ENCODE measurements at regions not wholly inside any gene's neighbourhood (a gene's known extent, or its start where the extent isn't known, plus 50 kb on each side); places are given as distances from the start of the nearest gene placed in this dataset.
"Not testable (repeated sequence)": the region's sequence is repeated elsewhere in the genome, so short reads cannot be mapped to it uniquely, and the experiment has no call there.

DNA sequence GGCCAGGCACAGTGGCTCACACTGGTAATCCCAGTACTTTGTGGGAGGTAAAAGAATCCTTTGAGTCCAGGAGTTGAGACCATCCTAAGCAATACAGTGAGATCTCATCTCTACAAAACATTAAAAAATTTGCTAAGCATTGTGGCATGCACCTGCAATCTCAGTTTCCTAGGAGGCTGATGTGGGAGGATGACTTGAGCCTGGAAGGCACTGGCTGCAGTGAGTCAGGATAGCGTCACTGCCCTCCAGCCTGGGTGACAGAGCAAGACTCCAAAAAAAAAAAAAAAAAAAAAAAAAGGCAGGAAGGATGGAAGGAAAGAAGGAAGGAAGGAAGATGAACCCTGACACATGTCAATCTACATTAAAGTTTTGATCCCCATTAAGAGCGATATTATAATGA, 1452.2 kb upstream of the ACO1 start:
- H3K27me3 ChIP-seq (ENCODE audit: insufficient read depth, insufficient read length) = no peaks in the 10 kb centered on the region
- H3K36me3 ChIP-seq (ENCODE audit: insufficient read depth, insufficient read length, low read length) = no peaks in the 10 kb centered on the region
- no peaks in the 10 kb centered on the region for H3K9me3 ChIP-seq (ENCODE audit: insufficient read depth, low read length)
- no peaks in the 10 kb centered on the region for H3K4me1 ChIP-seq (ENCODE audit: insufficient read depth, insufficient read length)
- no peak for DNase-seq (ENCODE audit: low read depth, low spot score)
- no peak overlapping the region for H3K9ac ChIP-seq (ENCODE audit: insufficient read length, low read depth)
- H3K4me3 ChIP-seq (ENCODE audit: insufficient read length, low read depth) = no peak overlapping the region
- TF ChIP-seq ZNF274 (IDR thresholded peaks at IDR 0.05; ENCODE audit: low read depth, low read length) = no peak
- TF ChIP-seq YY1 (IDR thresholded peaks at IDR 0.05; ENCODE audit: insufficient read depth, insufficient read length) = no peak
- TF ChIP-seq SUZ12 (IDR thresholded peaks at IDR 0.05; ENCODE audit: extremely low read depth, insufficient read depth, insufficient read length) = no peak

DNA sequence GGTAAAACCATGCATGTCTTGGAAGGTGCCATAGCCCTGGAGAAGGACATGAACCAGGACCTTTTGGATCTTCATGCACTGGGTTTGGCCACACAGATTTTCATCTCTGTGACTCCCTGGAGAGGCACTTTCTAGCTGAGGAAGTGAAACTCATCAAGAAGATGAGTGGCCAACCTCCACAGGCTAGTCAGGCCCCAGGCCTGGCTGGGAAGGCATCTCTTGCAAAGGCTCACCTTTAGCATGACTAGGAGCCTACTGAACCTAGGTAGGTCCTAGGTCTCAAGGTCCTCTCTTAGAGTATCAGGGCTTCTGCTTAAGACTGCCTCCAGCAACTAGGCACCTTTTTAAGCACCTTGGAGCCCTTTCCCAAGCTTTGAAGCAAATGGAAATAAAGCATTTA, 1448.7 kb upstream of the ACO1 start:
- no peak for DNase-seq (ENCODE audit: low read depth, low spot score)

DNA sequence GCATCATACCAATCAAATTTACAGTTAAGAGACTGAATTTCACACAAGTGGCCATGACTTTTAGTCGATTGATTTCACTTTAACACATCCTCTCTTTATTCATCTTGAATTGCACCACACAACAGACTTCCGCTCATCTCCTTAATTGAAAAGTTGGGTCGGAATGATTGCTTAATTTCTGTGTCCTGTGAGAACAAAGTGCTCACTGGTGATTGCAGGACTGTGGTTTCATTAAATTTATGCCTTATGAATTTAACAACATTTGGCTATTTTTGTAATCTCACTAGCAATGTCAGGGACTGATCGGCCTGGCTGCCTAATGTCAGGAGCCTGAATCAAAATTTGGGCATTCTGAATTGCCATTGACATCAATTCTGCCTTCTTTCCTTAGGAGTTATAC, 1447.3 kb upstream of the ACO1 start:
- Histone ChIP-seq H3K4me1 (ENCODE audit: insufficient read depth, insufficient read length) (no peaks in the 10 kb centered on the region), H3K9me3 (ENCODE audit: insufficient read depth, low read length) (no peaks in the 10 kb centered on the region), H3K9ac (ENCODE audit: insufficient read length, low read depth) (no peak overlapping the region), H3K27me3 (ENCODE audit: insufficient read depth, insufficient read length) (no peaks in the 10 kb centered on the region), H3K4me3 (ENCODE audit: insufficient read length, low read depth) (no peak overlapping the region), H3K36me3 (ENCODE audit: insufficient read depth, insufficient read length, low read length) (no peaks in the 10 kb centered on the region)
- TF ChIP-seq YY1 (IDR thresholded peaks at IDR 0.05; ENCODE audit: insufficient read depth, insufficient read length) (no peak), SUZ12 (IDR thresholded peaks at IDR 0.05; ENCODE audit: extremely low read depth, insufficient read depth, insufficient read length) (no peak), ZNF274 (IDR thresholded peaks at IDR 0.05; ENCODE audit: low read depth, low read length) (no peak)
- no peak for DNase-seq (ENCODE audit: low read depth, low spot score)

More for the DNA sequence above, 1448.7 kb upstream of the ACO1 start:
- no peaks in the 10 kb centered on the region for H3K27me3 ChIP-seq (ENCODE audit: insufficient read depth, insufficient read length)
- no peak overlapping the region for H3K9ac ChIP-seq (ENCODE audit: insufficient read length, low read depth)
- no peaks in the 10 kb centered on the region for H3K36me3 ChIP-seq (ENCODE audit: insufficient read depth, insufficient read length, low read length)
- H3K4me3 ChIP-seq (ENCODE audit: insufficient read length, low read depth) = no peak overlapping the region
- H3K9me3 ChIP-seq (ENCODE audit: insufficient read depth, low read length) = no peaks in the 10 kb centered on the region
- H3K4me1 ChIP-seq (ENCODE audit: insufficient read depth, insufficient read length) = no peaks in the 10 kb centered on the region
- TF ChIP-seq ZNF274 (IDR thresholded peaks at IDR 0.05; ENCODE audit: low read depth, low read length) = no peak
- no peak for TF ChIP-seq YY1 (IDR thresholded peaks at IDR 0.05; ENCODE audit: insufficient read depth, insufficient read length)
- TF ChIP-seq SUZ12 (IDR thresholded peaks at IDR 0.05; ENCODE audit: extremely low read depth, insufficient read depth, insufficient read length) = no peak

DNA sequence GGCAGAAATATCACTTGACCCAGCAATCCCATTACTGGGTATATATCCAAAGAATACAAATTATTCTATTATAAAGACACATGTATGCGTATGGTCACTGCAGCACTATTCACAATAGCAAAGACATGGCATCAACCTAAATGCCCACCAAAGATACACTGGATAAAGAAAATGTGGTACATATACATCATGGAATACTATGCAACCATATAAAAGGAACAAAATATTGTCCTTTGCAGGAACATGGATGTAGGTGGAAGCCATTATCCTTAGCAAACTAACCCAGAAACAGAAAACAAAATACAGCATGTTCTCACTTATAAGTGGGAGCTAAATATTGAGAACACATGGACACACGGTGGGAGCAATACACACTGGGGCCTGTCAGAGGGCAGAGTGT, 1441.6 kb upstream of the ACO1 start:
- H3K36me3 ChIP-seq (ENCODE audit: insufficient read depth, insufficient read length, low read length); H3K9ac ChIP-seq (ENCODE audit: insufficient read length, low read depth); H3K9me3 ChIP-seq (ENCODE audit: insufficient read depth, low read length); H3K4me3 ChIP-seq (ENCODE audit: insufficient read length, low read depth); DNase-seq (ENCODE audit: low read depth, low spot score); H3K4me1 ChIP-seq (ENCODE audit: insufficient read depth, insufficient read length); H3K27me3 ChIP-seq (ENCODE audit: insufficient read depth, insufficient read length): not testable (repeated sequence)

DNA sequence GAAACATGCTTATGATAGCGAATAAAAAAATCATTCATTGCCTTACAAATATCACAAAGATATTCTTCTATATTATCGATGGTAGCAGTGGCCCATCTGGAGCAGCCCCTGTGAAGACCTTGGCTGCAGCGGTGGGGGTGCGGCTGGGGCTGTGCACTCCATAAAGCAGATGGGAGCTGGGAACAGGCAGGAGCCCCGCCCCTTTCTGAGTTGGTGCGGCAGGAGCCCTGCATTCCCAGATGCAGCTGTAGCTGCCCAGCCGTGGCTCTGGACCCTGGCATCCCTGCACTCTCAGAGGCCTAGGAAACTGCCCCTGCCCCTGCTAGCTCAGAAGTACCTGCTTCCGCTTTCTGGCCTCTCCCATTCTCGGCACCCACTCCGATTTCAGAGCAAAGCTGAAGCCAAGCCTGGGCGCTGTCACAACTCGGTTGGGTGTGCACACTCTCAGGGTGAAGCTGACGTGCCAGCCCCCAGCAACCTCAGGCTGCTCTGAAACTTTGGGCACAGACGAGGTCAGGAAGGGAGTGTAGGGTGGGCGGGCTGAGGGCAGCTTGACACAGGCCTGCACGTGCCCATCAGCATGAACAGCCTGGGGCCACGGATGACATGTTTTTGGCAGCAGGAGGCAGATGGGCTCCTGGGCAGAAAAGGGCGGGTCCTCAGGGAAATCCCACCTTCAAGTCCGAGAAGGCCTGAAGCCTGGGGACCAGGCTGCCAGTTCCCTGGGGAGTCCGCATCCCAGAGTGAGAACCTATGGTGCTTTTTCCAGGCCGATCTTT, 1440.8 kb upstream of the ACO1 start:
- TF ChIP-seq ZNF274 (IDR thresholded peaks at IDR 0.05; ENCODE audit: low read depth, low read length) = no peak
- Histone ChIP-seq H3K9me3 (ENCODE audit: insufficient read depth, low read length) (no peaks in the 10 kb centered on the region), H3K27me3 (ENCODE audit: insufficient read depth, insufficient read length) (no peaks in the 10 kb centered on the region), H3K4me1 (ENCODE audit: insufficient read depth, insufficient read length) (no peaks in the 10 kb centered on the region), H3K36me3 (ENCODE audit: insufficient read depth, insufficient read length, low read length) (no peaks in the 10 kb centered on the region), H3K4me3 (ENCODE audit: insufficient read length, low read depth) (no peak overlapping the region), H3K9ac (ENCODE audit: insufficient read length, low read depth) (no peak overlapping the region)
- DNase-seq (ENCODE audit: low read depth, low spot score) = no peak

DNA sequence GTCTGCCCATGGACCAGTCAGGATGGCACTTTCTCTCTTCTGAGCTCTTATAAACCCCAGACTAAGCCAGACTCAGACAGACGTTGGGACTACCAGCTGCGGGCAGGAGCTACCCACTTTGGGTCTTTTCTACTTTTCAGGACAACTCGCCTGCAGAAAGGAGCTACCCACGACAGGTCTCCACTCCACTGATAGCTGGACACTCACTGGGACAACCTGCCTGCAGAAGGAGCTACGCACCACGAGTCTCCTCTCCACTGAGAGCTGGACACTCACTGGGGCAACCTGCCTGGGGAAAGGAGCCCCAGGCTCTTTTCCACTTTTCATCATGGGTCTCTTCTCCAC, 1440.2 kb upstream of the ACO1 start:
- H3K4me1 ChIP-seq (ENCODE audit: insufficient read depth, insufficient read length) = no peaks in the 10 kb centered on the region
- no peak overlapping the region for H3K4me3 ChIP-seq (ENCODE audit: insufficient read length, low read depth)
- no peaks in the 10 kb centered on the region for H3K36me3 ChIP-seq (ENCODE audit: insufficient read depth, insufficient read length, low read length)
- no peaks in the 10 kb centered on the region for H3K27me3 ChIP-seq (ENCODE audit: insufficient read depth, insufficient read length)
- no peak for TF ChIP-seq SUZ12 (IDR thresholded peaks at IDR 0.05; ENCODE audit: extremely low read depth, insufficient read depth, insufficient read length)
- TF ChIP-seq YY1 (IDR thresholded peaks at IDR 0.05; ENCODE audit: insufficient read depth, insufficient read length) = no peak
- no peaks in the 10 kb centered on the region for H3K9me3 ChIP-seq (ENCODE audit: insufficient read depth, low read length)
- DNase-seq (ENCODE audit: low read depth, low spot score) = no peak
- H3K9ac ChIP-seq (ENCODE audit: insufficient read length, low read depth) = no peak overlapping the region

DNA sequence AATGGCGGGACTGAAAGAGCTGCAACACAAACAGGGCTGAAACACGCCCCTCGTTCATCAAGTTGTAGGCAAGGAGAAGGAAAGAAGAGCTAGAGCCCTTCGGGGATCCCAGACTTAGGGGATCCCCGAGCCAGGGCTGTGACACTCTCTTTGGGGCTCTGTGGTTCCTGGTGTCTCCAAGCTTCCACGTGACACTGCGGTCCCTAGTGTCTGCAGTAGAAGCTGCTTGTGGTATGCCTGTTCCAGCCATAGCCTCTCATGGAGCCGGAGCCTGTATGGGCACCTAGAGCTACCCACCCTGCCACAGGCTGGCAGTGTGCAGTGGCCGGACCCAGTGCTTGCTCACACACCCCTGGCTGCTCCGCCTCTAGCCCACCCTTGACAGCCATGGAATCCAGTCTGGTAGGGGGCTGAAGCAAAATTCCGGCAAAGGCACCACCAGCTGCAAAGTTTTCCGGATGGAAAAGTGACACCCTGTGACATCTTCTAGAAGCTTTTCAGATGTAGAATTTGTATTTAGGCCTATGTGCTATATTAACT, 1439.6 kb upstream of the ACO1 start:
- Histone ChIP-seq H3K27me3 (ENCODE audit: insufficient read depth, insufficient read length) (no peaks in the 10 kb centered on the region), H3K36me3 (ENCODE audit: insufficient read depth, insufficient read length, low read length) (no peaks in the 10 kb centered on the region), H3K9me3 (ENCODE audit: insufficient read depth, low read length) (no peaks in the 10 kb centered on the region), H3K4me3 (ENCODE audit: insufficient read length, low read depth) (no peak overlapping the region), H3K9ac (ENCODE audit: insufficient read length, low read depth) (no peak overlapping the region), H3K4me1 (ENCODE audit: insufficient read depth, insufficient read length) (no peaks in the 10 kb centered on the region)
- no peak for TF ChIP-seq SUZ12 (IDR thresholded peaks at IDR 0.05; ENCODE audit: extremely low read depth, insufficient read depth, insufficient read length)
- no peak for TF ChIP-seq ZNF274 (IDR thresholded peaks at IDR 0.05; ENCODE audit: low read depth, low read length)
- TF ChIP-seq YY1 (IDR thresholded peaks at IDR 0.05; ENCODE audit: insufficient read depth, insufficient read length) = no peak
- no peak for DNase-seq (ENCODE audit: low read depth, low spot score)

Measured in NT2/D1 (cell line).